ENCODE measurements at regions not wholly inside any gene's neighbourhood (a gene's known extent, or its start where the extent isn't known, plus 50 kb on each side); places are given as distances from the start of the nearest gene placed in this dataset.

GRCh38 chr12:71027856-71028255 lies 107.3 kb upstream of the PTPRR start:
- Mint-ChIP-seq H3K4me1 (no peaks in the 10 kb centered on the region), H3K27me3 (no peaks in the 10 kb centered on the region), H3K4me3 (no peak overlapping the region), H3K27ac (no peak overlapping the region), H3K9me3 (no peaks in the 10 kb centered on the region), H3K36me3 (ENCODE audit: low read depth) (no peaks in the 10 kb centered on the region)
- intact Hi-C loops (cut with micrococcal nuclease): no loop called here
- DNase-seq: no peak

- Mint-ChIP-seq H3K4me1 (no peaks in the 10 kb centered on the region), H3K27me3 (no peaks in the 10 kb centered on the region), H3K27ac (no peak overlapping the region), H3K4me3 (no peak overlapping the region), H3K9me3 (no peaks in the 10 kb centered on the region), H3K36me3 (ENCODE audit: low read depth) (no peaks in the 10 kb centered on the region)
- DNase-seq: no peak
- intact Hi-C loops (cut with micrococcal nuclease): no loop called here
Observed at GRCh38 chr12:71024827-71025226, 104.3 kb upstream of the PTPRR start.

DNA sequence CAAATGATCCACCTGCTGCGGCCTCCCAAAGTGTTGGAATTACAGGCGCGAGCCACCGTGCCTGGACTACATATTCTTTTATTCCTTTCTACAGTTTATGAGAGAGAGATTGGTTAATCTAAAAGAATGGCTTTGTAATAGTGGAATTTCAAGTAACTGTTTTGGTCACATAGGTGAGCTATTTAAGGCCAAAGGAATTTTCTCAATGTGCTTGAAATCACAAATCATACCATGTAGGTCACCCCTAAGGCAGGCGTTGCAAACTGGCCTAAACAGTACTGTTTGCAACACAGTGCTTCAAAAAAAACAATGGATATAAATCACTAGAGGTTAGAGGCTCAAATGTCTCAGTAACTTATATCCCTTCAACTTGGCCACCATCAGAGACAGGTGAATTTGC lies 103.7 kb upstream of the PTPRR start:
- no peak for DNase-seq
- Mint-ChIP-seq H3K4me3 (no peak overlapping the region), H3K36me3 (ENCODE audit: low read depth) (no peaks in the 10 kb centered on the region), H3K9me3 (no peaks in the 10 kb centered on the region), H3K4me1 (no peaks in the 10 kb centered on the region), H3K27me3 (no peaks in the 10 kb centered on the region), H3K27ac (no peak overlapping the region)
- intact Hi-C loops (cut with micrococcal nuclease): no loop called here

DNA sequence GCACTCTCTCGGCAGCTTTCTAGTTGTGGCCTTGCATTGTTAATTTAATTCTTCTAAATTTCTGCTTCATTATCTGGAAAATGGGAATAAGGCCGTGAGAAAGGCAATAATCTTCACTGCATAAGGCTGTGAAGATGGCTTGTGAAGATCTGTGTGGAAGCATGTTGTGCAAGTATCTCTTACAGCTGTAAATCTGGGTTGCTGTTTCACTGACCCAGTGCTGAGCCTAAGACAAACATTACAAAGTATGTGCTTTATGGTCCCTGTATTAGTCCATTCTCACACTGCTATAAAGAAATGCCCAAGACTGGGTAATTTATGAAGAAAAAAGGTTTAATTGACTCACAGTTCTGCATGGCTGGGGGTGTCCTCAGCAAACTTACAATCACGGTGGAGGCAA lies 101.0 kb upstream of the PTPRR start:
- H3K4me1 Mint-ChIP-seq: no peaks in the 10 kb centered on the region
- no peaks in the 10 kb centered on the region for H3K9me3 Mint-ChIP-seq
- no peak overlapping the region for H3K4me3 Mint-ChIP-seq
- H3K27ac Mint-ChIP-seq: no peak overlapping the region
- intact Hi-C loops (cut with micrococcal nuclease): no loop called here
- no peaks in the 10 kb centered on the region for H3K36me3 Mint-ChIP-seq (ENCODE audit: low read depth)
- DNase-seq: peak; percentile 22
- no peaks in the 10 kb centered on the region for H3K27me3 Mint-ChIP-seq

DNA sequence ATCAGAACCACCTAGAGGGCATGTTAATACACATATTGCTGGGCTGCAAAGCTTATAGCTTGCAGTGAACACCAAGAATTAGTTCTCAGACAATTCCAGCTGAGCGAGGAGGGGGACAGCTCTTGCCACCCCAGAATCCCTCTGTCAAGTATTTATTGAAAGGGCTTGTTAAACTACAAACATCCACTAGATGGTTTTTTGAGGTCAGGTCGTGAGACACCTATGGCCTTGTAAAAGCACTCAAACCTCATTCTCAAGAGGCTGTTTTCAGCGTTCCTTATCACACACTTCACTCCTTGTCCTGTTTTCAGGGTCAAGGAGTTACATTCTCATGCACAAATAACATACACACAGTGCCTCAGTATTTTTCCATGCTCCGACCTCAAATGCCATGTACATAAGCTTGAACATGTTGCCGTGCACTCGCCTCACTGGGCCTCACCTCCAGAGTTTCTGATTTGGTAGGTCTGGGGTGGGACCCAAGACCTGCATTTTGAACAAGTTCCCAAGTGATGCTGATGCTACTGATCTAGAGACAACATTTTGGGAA lies 98.8 kb upstream of the PTPRR start:
- no peak overlapping the region for H3K27ac Mint-ChIP-seq
- no peaks in the 10 kb centered on the region for H3K4me1 Mint-ChIP-seq
- no peaks in the 10 kb centered on the region for H3K36me3 Mint-ChIP-seq (ENCODE audit: low read depth)
- no peaks in the 10 kb centered on the region for H3K27me3 Mint-ChIP-seq
- H3K4me3 Mint-ChIP-seq: no peak overlapping the region
- no peak for DNase-seq
- intact Hi-C loops (cut with micrococcal nuclease): no loop called here
- no peaks in the 10 kb centered on the region for H3K9me3 Mint-ChIP-seq

DNA sequence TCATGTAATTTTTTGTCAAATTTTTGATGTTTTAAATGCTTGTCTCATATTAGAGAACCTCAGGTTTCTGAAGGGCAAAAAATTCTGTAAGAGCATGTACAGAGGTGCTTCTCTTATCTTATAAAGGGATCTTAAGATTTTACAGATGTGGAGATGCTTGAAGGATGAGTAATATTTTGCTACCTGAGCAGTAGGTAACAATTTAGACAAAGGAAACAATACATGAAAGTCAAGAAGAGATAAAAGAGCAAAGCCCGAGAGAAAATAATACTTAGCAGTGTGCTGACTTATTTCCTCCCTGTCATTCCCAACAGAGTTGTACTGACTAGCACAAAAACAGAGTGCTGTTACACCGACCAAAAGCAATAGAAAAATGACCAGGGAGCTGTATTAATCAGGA lies 98.1 kb upstream of the PTPRR start:
- H3K27ac Mint-ChIP-seq: no peak overlapping the region
- DNase-seq: no peak
- no peaks in the 10 kb centered on the region for H3K27me3 Mint-ChIP-seq
- H3K4me1 Mint-ChIP-seq: no peaks in the 10 kb centered on the region
- no peaks in the 10 kb centered on the region for H3K9me3 Mint-ChIP-seq
- intact Hi-C loops (cut with micrococcal nuclease): no loop called here
- no peak overlapping the region for H3K4me3 Mint-ChIP-seq
- no peaks in the 10 kb centered on the region for H3K36me3 Mint-ChIP-seq (ENCODE audit: low read depth)

DNA sequence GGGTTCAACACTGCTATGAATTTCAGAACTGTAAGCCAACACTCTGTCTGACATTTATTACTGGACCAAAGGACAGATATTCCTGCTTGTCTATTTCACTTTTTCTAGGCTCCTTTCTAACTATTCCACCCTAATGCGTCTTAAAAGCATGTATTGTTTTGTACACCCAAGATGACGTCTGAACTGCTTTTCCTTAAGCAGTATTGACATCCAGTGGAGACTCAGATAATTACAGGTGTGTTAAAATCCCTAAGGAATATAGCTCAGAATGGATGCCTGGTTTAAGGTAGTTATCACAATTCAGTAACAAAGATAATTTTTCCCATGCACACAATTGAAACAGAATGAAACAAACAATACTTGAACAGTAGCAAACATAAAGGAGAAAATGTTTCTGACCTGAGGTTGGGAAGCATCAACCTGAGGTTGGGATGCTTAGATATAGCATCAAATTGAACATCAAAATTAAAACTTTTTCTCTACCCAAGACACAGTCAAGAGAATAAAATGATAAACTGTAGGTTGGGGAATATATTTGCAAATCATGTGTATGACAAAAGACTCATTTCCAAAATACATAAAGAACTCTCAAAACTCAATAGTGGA lies 93.7 kb upstream of the PTPRR start:
- Mint-ChIP-seq H3K36me3 (ENCODE audit: low read depth) (no peaks in the 10 kb centered on the region), H3K4me3 (no peak overlapping the region), H3K27ac (no peak overlapping the region), H3K4me1 (no peaks in the 10 kb centered on the region), H3K27me3 (no peaks in the 10 kb centered on the region), H3K9me3 (no peaks in the 10 kb centered on the region)
- no peak for DNase-seq
- intact Hi-C loops (cut with micrococcal nuclease): no loop called here

- Mint-ChIP-seq H3K36me3 (ENCODE audit: low read depth) (no peaks in the 10 kb centered on the region), H3K4me3 (no peak overlapping the region), H3K9me3 (no peaks in the 10 kb centered on the region), H3K27ac (no peak overlapping the region), H3K4me1 (no peaks in the 10 kb centered on the region), H3K27me3 (no peaks in the 10 kb centered on the region)
- DNase-seq: no peak
- intact Hi-C loops (cut with micrococcal nuclease): no loop called here
Observed at GRCh38 chr12:71011261-71011660, 90.7 kb upstream of the PTPRR start.

DNA sequence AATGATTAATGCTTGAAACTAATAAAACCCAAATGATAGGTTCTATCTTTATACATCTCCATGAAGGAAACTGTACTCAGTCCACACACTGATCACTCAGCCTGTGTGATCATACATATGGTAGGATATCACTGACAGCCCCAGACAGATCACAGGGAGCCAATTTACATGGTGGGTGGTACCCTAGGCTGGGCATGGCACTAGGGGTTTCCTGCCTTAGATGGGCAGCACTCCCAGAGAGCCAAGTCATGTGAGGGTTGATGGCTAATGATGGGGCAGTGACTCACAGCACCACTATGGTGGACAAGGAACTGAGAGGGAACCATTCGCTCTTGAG lies 89.6 kb upstream of the PTPRR start:
- H3K27me3 Mint-ChIP-seq: no peaks in the 10 kb centered on the region
- H3K36me3 Mint-ChIP-seq (ENCODE audit: low read depth): no peaks in the 10 kb centered on the region
- DNase-seq: no peak
- no peak overlapping the region for H3K27ac Mint-ChIP-seq
- H3K4me1 Mint-ChIP-seq: no peaks in the 10 kb centered on the region
- H3K9me3 Mint-ChIP-seq: no peaks in the 10 kb centered on the region
- no peak overlapping the region for H3K4me3 Mint-ChIP-seq
- intact Hi-C loops (cut with micrococcal nuclease): no loop called here

GRCh38 chr12:71009430-71010142 lies 89.0 kb upstream of the PTPRR start:
- no peak overlapping the region for H3K27ac Mint-ChIP-seq
- no peaks in the 10 kb centered on the region for H3K36me3 Mint-ChIP-seq (ENCODE audit: low read depth)
- H3K9me3 Mint-ChIP-seq: no peaks in the 10 kb centered on the region
- no peak for DNase-seq
- H3K4me3 Mint-ChIP-seq: no peak overlapping the region
- intact Hi-C loops (cut with micrococcal nuclease): no loop called here
- H3K27me3 Mint-ChIP-seq: no peaks in the 10 kb centered on the region
- no peaks in the 10 kb centered on the region for H3K4me1 Mint-ChIP-seq

DNA sequence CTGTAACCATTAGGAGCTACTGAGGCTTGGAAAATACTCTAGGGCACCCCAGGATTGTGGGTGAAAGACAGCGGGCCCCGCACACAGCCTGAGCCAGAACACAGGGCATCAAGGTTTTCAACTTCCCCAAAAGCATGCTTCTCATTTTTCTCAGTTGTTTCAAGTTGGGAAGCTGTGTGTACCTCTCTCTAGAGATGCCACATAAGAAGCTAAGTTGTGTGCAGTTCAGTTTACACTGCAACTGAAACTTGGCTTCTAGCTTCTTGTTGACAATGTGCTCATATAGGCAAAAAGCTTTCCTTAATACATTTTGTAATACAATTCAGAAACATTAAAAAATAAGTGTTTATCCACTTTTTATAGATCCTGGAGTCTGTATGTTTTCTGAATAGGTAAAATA lies 88.1 kb upstream of the PTPRR start:
- intact Hi-C loops (cut with micrococcal nuclease): no loop called here
- Mint-ChIP-seq H3K36me3 (ENCODE audit: low read depth) (no peaks in the 10 kb centered on the region), H3K9me3 (no peaks in the 10 kb centered on the region), H3K4me1 (no peaks in the 10 kb centered on the region), H3K27me3 (no peaks in the 10 kb centered on the region), H3K27ac (no peak overlapping the region), H3K4me3 (no peak overlapping the region)
- DNase-seq: no peak

GRCh38 chr12:71007781-71008404 lies 87.4 kb upstream of the PTPRR start:
- Mint-ChIP-seq H3K27ac (no peak overlapping the region), H3K4me1 (no peaks in the 10 kb centered on the region), H3K36me3 (ENCODE audit: low read depth) (no peaks in the 10 kb centered on the region), H3K4me3 (no peak overlapping the region), H3K27me3 (no peaks in the 10 kb centered on the region), H3K9me3 (no peaks in the 10 kb centered on the region)
- intact Hi-C loops (cut with micrococcal nuclease): no loop called here
- DNase-seq: no peak

GRCh38 chr12:71007020-71007419 lies 86.5 kb upstream of the PTPRR start:
- no peak overlapping the region for H3K27ac Mint-ChIP-seq
- intact Hi-C loops (cut with micrococcal nuclease): no loop called here

DNA sequence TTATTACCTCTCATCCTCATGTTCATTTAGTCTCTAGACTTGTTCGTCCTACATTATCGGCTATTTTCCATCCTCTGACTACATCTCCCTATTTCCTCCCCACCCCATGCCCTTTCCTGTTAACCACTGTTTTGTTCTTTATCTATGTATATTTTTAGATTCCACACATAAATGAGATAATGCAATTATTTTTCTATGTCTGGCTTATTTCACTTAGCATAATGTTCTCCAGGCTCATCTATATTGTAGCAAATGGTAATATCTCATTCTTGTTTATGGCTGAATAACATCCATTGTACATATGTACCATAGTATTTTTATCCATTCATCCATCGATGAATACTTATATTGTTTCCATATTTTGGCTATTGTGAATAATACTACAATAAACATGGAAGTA lies 84.6 kb upstream of the PTPRR start:
- Mint-ChIP-seq H3K27ac (no peak overlapping the region), H3K36me3 (ENCODE audit: low read depth) (no peaks in the 10 kb centered on the region), H3K27me3 (no peaks in the 10 kb centered on the region), H3K4me1 (no peaks in the 10 kb centered on the region), H3K9me3 (no peaks in the 10 kb centered on the region), H3K4me3 (no peak overlapping the region)
- intact Hi-C loops (cut with micrococcal nuclease): no loop called here
- no peak for DNase-seq

More at GRCh38 chr12:71007020-71007419, 86.5 kb upstream of the PTPRR start:
- no peak for DNase-seq
- Mint-ChIP-seq H3K27me3 (no peaks in the 10 kb centered on the region), H3K9me3 (no peaks in the 10 kb centered on the region), H3K4me1 (no peaks in the 10 kb centered on the region), H3K36me3 (ENCODE audit: low read depth) (no peaks in the 10 kb centered on the region), H3K4me3 (no peak overlapping the region)
